Right atrium auricular region (tissue), 2 donors: ENCODE measurements at regions not wholly inside any gene's neighbourhood (a gene's known extent, or its start where the extent isn't known, plus 50 kb on each side); places are given as distances from the start of the nearest gene placed in this dataset.

Experiments
- DNase-seq: peaks from one replicate; pipeline ENCODE4 v3.0.0-alpha.2; 2019; ENCODE audit warnings: low spot score
- H3K27ac ChIP-seq, 2 donors: fragments of 200-600 bp; sonication (generic); 1 replicate in 1 of 2; 2 replicates in 1 of 2; pipeline ENCODE4 v1.5.1; 2016 to 2019
- H3K27me3 ChIP-seq, 2 donors: fragments of 200-600 bp; sonication (generic); one replicate each; pipeline versions ENCODE4 v1.5.1 to v1.6.0; 2017 to 2019
- H3K36me3 ChIP-seq: fragments of 200-600 bp; sonication (generic); one replicate; pipeline ENCODE4 v1.5.1; 2016
- H3K4me1 ChIP-seq, 2 donors: fragments of 200-600 bp; sonication (generic); one replicate each; pipeline versions ENCODE4 v1.5.1 to v1.6.0; 2017 to 2019
- H3K4me3 ChIP-seq, 2 donors: fragments of 200-600 bp; sonication (generic); 1 replicate in 1 of 2; 2 replicates in 1 of 2; pipeline ENCODE4 v1.5.1; 2017 to 2019; ENCODE audit warnings: mild to moderate bottlenecking in 1 of 2, moderate library complexity in 1 of 2
- H3K9me3 ChIP-seq, 2 donors: fragments of 200-600 bp; sonication (generic); one replicate each; pipeline ENCODE4 v1.5.1; 2019
- TF ChIP-seq, protein P1 (sequence below), 2 donors: fragments of 200-600 bp; sonication (generic); IDR thresholded peaks; one replicate each; pipeline ENCODE4 v1.5.1; 2019; ENCODE audit warnings: antibody characterized with exemption in 2 of 2

DNA sequence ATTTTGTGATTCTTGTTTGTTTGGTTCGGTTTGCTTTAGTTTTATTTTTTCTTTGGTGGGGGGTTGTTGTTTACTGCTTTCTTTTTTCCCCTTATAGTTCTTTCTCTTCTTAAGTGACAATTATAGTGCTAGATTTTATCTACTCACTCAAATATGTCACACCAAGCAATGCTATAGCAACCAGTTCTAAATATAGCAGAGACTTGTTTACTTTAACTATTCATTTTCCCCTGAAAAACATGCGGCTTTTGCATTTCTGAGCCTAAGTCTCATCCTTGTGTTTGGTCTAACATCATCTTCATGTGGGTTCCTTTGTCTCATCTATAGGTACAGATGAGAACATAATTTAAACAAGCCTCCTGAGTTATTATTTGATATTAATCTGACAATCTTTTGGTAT, 676.6 kb downstream of the FAT4 start:
- no peaks in the 10 kb centered on the region for H3K9me3 ChIP-seq
- H3K4me3 ChIP-seq = no peak overlapping the region
- no peak for DNase-seq
- H3K27me3 ChIP-seq = no peaks in the 10 kb centered on the region
- TF ChIP-seq, protein P1, sequence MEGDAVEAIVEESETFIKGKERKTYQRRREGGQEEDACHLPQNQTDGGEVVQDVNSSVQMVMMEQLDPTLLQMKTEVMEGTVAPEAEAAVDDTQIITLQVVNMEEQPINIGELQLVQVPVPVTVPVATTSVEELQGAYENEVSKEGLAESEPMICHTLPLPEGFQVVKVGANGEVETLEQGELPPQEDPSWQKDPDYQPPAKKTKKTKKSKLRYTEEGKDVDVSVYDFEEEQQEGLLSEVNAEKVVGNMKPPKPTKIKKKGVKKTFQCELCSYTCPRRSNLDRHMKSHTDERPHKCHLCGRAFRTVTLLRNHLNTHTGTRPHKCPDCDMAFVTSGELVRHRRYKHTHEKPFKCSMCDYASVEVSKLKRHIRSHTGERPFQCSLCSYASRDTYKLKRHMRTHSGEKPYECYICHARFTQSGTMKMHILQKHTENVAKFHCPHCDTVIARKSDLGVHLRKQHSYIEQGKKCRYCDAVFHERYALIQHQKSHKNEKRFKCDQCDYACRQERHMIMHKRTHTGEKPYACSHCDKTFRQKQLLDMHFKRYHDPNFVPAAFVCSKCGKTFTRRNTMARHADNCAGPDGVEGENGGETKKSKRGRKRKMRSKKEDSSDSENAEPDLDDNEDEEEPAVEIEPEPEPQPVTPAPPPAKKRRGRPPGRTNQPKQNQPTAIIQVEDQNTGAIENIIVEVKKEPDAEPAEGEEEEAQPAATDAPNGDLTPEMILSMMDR (IDR thresholded peaks at IDR 0.05) = no peak
- no peak overlapping the region for H3K27ac ChIP-seq
- no peaks in the 10 kb centered on the region for H3K36me3 ChIP-seq
- no peaks in the 10 kb centered on the region for H3K4me1 ChIP-seq

DNA sequence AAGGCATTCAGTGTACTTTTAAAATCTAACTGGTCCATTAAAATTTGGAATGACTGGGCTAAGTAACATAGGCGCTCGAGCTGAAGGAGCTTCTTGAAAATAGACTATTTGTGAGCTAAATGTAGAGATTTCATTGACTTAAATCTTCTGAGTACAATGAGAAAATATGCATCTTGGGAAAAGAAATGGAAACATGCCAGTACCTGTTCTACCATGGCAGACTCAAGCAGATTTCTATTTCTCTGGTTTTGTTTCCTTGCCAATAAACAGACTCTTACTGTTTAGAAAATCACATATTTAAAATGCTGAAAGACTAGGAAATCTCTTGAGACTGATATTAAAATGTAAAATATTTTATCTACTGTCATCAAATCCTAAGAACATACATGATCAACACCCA, 678.1 kb downstream of the FAT4 start:
- no peaks in the 10 kb centered on the region for H3K36me3 ChIP-seq
- DNase-seq = no peak
- no peaks in the 10 kb centered on the region for H3K4me1 ChIP-seq
- TF ChIP-seq, protein P1 (IDR thresholded peaks at IDR 0.05) = no peak
- H3K4me3 ChIP-seq = no peak overlapping the region
- H3K27ac ChIP-seq = no peak overlapping the region
- no peaks in the 10 kb centered on the region for H3K27me3 ChIP-seq
- no peaks in the 10 kb centered on the region for H3K9me3 ChIP-seq

- DNase-seq = no peak
- Histone ChIP-seq H3K27me3 (no peaks in the 10 kb centered on the region), H3K9me3 (no peaks in the 10 kb centered on the region), H3K4me3 (no peak overlapping the region), H3K4me1 (no peaks in the 10 kb centered on the region), H3K36me3 (no peaks in the 10 kb centered on the region), H3K27ac (no peak overlapping the region)
- TF ChIP-seq, protein P1 (IDR thresholded peaks at IDR 0.05) = no peak
Measured at GRCh38 chr4:125994024-125994423, 679.3 kb downstream of the FAT4 start.

DNA sequence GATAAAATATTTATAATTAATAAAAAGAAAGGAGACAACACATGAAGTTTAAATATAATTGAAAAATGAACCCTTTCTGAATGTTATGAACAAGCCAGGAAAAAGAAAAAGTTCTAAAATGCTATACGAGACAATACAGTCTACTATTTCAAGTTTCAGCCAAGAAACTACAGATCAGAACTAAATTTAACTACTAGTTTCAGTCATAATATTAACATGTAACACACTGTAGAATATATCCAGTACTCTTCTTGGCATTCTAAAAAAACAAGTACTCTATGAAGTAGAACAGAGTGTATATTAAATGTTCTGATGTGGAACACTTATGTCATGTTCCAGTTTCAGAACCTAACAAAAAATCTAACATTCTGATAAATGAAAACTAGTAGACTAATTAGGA, 679.7 kb downstream of the FAT4 start:
- Histone ChIP-seq H3K9me3 (no peaks in the 10 kb centered on the region), H3K36me3 (no peaks in the 10 kb centered on the region), H3K27me3 (no peaks in the 10 kb centered on the region), H3K4me1 (no peaks in the 10 kb centered on the region), H3K27ac (no peak overlapping the region), H3K4me3 (no peak overlapping the region)
- no peak for DNase-seq
- TF ChIP-seq, protein P1 (IDR thresholded peaks at IDR 0.05) = no peak

- Histone ChIP-seq H3K36me3 (no peaks in the 10 kb centered on the region), H3K27ac (no peak overlapping the region), H3K27me3 (no peaks in the 10 kb centered on the region), H3K9me3 (peaks cover 0 to 9% of the 10 kb centered on the region in 2 donors), H3K4me1 (no peaks in the 10 kb centered on the region), H3K4me3 (no peak overlapping the region)
- DNase-seq = no peak
- TF ChIP-seq, protein P1 (IDR thresholded peaks at IDR 0.05) = no peak
Measured at GRCh38 chr4:126004941-126005340, 690.2 kb downstream of the FAT4 start.

DNA sequence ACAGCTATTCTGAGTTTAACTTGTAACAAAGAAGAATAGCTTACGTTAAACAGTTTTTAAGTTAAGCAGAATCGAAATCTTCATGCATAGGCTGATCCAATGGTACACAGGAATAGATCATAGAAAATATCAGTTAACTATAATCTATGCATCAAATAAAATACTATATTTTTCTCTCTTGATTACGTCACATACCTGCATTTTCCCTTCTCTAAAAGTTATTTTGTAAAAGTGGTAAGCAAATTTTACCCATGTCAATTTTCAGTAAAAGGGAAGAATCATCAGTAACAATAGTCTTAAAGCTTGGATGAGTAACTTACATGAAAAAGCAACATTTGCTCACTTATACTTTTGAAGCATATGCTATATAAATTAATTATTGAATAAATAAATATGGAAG, 692.4 kb downstream of the FAT4 start:
- H3K4me1 ChIP-seq = no peaks in the 10 kb centered on the region
- H3K9me3 ChIP-seq = peaks cover 0 to 22% of the 10 kb centered on the region in 2 donors
- TF ChIP-seq, protein P1 (IDR thresholded peaks at IDR 0.05) = no peak
- no peak for DNase-seq
- no peaks in the 10 kb centered on the region for H3K36me3 ChIP-seq
- H3K27ac ChIP-seq = no peak overlapping the region
- H3K27me3 ChIP-seq = no peaks in the 10 kb centered on the region
- H3K4me3 ChIP-seq = no peak overlapping the region
